ENCODE measurements at regions not wholly inside any gene's neighbourhood (a gene's known extent, or its start where the extent isn't known, plus 50 kb on each side); places are given as distances from the start of the nearest gene placed in this dataset.
"Not testable (repeated sequence)": the region's sequence is repeated elsewhere in the genome, so short reads cannot be mapped to it uniquely, and the experiment has no call there.

DNA sequence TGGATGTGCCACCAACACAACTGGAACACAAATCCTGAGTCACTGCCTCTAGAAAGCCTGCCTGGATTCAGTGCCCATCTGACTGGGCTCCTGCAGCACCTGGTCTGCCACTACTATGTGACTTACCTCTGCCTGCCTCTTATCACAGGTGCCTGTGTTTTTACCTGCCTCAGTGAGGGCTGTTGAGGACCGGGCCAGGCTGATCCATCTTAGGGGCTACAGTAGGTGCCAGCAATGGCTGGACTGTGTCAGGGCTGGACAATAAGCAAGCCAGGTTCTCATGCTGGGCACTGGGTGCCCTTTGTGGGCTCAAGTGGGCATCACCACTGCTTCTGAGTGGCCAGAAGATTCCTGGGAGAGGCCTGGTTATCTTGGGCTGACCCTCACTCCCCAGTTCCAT, 948.6 kb upstream of the TPTE start:
- DNase-seq = not testable (repeated sequence)

DNA sequence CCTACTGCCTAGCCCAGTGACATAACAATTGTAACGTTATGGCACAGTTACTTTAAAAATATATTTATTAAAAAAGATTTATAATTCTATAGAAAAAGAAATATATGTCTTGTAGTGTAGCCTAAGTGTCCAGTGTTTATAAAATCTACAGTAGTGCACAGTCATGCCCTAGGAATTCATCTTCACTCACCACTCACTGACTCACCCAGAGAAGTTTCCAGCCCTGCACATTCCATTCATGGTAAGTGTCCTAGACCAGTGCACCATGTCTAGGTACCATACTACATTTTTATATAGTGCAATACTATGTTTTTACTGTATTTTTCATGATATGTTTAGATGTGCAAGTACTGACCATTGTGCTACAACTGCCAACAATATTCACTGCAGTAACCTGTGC, 947.9 kb upstream of the TPTE start:
- DNase-seq = not testable (repeated sequence)

DNA sequence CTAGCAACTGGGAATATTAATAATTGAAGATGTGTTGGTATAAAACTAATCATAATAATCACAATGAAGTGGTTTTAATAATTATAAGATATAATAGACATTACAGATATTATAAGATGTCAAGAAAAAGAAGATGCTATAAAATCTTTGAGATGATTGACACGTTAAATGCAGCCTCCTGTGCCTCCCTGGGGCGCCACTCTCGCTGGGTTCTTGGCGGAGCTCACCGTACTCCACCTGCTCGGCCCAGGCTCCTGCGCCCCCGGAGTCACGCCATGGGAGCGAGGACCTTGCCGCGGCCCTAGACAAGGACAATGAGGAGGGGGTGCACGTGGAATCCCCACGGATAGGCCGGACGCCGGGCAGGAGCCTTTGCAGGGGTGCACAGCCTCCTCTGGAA, 942.1 kb upstream of the TPTE start:
- DNase-seq = not testable (repeated sequence)

DNA sequence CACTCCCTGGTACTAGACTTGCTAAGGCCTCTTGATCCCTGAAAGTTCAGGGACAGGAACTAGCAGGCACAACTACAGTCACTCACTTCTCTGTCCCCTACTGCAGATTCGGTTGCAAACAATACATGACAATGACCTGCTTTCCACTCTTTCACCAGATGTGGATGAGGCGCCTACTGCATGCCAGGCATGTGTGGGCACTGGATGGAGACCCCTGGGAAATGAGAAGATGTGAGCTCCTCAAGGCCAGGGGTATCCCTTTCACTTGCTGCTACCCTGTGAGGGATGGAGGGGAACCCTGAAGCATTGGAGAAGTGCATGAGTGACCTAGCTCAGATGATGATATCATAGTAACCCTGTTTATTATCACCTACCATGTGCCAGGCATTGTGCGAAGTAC, 933.4 kb upstream of the TPTE start:
- DNase-seq = not testable (repeated sequence)

DNA sequence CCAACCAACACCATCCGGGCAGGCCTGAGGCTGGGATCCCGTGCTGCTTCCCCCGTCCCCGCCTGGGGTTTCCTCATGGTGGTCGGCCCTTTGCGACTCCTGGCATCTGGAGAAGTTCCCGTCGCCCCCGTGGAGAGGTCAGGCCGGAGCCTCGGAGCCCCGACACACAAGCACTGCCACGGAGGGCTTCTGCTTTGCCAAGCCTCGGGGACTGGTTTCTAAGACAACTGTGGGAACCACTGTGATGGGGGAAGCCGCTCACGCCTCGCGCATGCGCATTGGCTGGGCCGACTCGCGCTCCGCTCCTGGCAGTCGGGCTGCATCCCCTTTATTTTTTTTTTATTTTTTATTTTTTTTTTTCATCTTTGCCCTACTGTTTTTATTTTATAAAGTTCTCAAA, 928.8 kb upstream of the TPTE start:
- not testable (repeated sequence) for DNase-seq

DNA sequence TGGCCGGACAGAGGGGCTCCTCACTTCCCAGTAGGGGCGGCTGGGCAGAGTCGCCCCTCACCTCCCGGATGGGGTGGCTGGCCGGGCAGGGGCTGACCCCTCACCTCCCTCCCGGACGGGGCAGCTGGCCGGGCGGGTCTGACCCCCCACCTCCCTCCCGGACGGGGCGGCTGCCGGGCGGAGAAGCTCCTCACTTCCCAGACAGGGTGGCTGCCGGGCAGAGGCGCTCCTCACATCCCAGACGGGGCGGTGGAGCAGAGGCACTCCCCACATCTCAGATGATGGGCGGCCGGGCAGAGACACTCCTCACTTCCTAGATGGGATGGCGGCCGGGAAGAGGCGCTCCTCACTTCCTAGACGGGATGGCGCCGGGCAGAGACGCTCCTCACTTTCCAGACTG, 927.7 kb upstream of the TPTE start:
- DNase-seq = not testable (repeated sequence)

DNA sequence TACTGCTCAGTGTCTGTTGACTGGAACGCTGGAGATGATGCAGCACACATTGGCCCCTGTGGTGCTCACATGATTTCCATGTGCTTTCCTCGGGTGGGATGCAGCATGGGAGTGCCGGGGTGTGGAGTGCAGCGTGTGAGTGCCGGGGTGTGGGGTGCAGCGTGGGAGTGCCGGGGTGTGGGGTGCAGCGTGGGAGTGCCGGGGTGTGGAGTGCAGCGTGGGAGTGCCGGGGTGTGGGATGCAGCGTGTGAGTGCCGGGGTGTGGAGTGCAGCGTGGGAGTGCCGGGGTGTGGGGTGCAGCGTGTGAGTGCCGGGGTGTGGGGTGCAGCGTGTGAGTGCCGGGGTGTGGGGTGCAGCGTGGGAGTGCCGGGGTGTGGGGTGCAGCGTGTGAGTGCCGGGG, 907.4 kb upstream of the TPTE start:
- not testable (repeated sequence) for DNase-seq

DNA sequence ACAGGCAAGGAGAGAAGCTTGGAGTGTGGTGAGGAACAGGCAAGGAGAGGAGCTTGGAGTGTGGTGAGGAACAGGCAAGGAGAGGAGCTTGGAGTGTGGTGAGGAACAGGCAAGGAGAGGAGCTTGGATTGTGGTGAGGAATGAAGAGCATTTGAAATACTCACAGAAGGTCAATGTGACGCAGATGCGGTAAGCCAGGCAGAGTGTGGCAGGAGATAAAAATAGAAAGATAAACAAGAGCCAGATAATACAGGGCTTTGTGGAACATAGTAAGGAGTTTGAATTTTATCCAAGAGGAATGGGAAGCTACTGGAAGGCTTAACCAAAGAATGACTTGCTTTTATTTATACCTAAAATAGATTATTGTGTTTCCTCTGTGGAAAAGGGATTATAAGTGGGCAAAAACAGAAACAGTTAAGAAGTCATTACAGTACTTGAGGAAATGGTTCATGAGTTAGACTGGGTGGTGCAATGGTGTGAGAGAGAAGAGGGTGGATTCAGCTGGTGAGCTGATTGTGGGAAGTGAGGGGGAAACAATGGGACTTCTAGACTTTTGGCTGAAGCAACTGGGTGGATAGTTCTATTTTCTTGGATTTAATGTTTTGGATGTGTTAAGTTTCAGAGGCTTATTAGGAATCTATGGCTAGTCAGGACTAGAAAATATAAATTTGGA, 900.1 kb upstream of the TPTE start:
- not testable (repeated sequence) for DNase-seq

DNA sequence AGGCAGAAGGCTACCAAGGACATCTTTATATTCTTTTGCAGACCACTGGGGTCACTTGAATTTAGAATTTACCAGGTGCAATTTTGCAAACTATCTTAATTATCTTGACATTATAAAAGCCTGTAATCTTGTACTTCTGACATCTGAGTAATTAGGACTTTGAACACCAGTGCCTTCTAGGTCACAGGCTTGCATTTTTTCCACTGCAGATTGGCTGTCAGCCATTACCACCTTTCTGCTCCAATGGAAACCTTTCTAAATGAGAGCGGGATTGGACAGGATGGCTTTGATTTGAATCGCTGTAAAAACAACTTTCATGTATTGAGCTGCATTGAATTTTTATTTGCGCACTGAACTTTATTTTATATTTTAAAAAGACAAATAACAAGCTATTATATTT, 893.3 kb upstream of the TPTE start:
- DNase-seq = not testable (repeated sequence)

DNA sequence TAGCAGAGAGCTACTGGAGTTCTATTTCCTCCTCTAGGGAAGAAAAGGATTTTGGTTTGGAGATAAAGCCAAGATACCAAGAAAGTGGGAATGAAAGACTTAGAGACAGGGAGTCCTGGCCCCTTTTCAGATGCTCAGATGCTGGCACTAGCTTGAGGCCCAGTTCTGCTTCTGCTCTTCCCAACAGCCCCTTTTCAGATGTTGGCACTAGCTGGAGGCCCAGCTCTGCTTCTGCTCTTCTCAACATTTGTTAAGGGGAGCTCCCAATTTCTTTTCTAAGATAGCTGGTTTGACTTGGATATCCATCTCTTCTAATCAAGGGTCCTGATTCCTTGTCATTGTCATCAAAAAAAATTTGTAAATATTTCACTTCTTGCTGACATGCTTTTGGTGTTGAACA, 874.0 kb upstream of the TPTE start:
- DNase-seq = not testable (repeated sequence)

DNA sequence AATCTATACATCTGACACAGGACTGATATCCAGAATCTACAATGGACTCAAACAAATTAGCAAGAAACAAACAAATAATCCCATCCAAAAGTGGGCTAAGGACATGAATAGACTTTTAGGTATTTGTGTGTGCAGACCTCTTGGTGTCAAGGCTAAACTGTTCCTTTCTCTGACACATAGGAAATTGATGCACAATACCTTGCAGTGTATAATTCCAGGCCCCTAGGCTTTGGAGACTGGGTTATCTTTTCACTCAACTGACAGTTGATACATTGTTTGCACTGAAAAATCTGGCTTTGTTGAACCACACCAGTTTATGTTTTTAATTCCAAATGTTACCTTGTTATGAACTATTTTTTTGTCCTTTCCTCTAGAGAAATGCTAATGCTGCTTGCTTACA, 873.1 kb upstream of the TPTE start:
- DNase-seq = not testable (repeated sequence)

DNA sequence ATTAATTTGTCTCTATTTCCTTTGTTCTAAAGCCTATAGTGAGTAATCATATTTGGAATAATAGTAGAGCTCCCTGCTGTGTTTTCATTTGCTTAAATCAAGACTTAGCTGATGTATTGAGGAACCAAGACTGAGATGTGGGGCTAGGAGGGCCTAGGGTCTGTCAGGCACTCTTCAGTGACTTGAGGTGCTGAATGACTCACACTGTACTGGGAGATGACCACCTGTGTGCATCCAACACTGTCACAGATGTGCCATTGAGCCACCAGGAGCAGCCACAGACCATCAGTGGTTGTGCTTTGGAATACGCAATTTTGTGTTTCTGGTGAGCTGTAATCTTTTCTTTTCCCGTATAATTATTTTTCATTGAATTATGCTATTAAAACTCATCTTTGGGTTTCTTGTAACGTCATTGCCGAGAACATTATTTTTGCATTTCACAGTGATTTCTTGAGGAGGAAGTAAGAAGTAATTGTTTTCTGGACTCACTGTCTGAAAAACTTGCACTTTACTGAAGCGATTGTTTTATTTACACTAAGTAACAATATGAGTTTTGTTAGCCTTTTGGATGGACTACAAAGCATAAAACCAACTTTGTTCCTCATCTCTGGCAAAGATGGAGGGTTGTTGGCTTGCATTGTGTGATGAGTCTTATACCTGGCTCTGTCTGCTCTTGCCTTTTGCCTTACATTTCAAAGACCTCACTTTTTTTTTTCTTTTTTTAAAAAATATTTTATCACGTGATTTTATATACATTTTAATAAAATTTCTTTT, 872.2 kb upstream of the TPTE start:
- not testable (repeated sequence) for DNase-seq

DNA sequence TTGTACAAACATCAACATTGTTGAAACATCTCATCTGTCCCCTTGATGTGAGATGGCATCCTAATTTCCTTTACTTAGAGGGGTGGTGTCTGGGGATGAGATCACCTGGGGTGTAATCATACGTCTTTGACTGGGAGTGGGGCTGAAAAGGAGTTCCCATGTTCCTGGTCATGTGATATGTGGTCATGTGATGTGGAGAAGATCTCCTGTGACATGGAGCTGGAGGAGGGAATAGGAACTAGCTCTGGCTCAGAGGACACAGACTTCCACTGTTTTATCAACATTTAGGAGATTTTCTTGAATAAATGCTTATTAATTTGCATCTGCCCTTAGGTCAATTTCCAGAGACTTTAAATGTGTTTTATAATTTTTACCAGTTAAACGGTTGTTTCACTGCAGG, 868.6 kb upstream of the TPTE start:
- not testable (repeated sequence) for DNase-seq

DNA sequence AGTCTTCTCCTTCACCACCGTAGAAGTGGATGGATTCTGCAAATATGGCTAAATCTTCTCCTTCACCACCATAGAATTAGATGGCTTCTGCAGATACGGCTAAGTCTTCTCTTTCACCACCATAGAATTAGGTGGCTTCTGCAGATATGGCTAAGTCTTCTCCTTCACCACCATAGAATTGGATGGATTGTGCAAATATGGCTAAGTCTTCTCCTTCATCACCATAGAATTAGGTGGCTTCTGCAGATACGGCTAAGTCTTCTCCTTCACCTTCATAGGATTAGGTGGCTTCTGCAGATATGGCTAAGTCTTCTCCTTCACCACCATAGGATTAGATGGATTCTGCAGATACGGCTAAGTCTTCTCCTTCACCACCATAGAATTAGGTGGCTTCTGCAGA, 866.2 kb upstream of the TPTE start:
- not testable (repeated sequence) for DNase-seq

DNA sequence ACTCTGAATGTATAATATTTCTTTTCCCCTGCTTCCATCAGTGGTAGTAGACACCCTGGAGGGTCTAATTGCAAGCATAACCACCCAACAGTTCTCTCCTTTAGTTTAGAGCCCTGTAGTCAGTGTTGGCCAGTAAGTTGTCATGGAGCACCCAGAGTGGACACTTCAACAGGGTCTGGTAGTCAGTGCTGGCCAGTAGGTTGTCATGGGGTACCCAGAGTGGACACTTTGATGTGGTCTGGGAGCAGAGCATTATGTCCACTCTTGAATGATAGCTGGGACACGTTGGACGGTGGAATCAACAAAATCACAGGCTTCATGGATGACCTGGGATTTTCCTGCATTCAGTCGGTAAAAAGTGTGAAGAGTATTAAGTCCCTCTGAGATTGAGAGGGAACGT, 864.9 kb upstream of the TPTE start:
- DNase-seq = not testable (repeated sequence)

DNA sequence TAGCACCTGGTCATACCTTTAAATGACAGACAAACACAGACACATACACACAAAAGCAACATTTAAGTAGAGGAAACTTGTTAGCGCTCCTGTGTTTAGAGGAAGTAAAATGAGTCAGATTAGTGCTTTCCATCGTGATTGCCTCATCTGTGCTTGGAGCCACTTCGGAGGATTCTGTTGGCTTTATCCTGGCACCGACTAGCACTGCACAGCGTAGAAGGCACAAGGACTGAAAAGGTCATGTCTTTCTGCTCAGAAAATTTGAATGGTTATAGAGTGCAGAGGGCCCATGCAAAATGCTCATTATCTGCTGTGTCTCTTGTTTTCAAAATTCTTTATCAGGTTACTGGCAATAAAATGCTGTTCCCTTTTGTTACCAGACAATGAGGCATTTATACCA, 863.6 kb upstream of the TPTE start:
- not testable (repeated sequence) for DNase-seq

DNA sequence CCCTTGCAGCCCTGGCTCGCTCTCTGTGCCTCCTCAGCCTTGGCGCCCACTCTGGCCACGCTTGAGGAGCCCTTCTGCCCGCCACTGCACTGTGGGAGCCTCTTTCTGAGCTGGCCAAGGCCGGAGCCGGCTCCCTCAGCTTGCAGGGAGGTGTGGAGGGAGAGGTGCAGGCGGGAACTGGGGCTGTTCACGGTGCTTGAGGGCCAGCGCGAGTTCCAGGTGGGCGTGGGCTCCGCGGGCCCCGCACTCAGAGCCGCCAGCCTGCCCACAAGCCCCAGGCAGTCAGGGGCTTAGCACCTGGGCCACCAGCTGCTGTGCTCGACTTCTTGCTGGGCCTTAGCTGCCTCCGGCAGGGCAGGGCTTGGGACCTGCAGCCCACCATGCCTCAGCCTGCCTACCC, 861.5 kb upstream of the TPTE start:
- not testable (repeated sequence) for DNase-seq

DNA sequence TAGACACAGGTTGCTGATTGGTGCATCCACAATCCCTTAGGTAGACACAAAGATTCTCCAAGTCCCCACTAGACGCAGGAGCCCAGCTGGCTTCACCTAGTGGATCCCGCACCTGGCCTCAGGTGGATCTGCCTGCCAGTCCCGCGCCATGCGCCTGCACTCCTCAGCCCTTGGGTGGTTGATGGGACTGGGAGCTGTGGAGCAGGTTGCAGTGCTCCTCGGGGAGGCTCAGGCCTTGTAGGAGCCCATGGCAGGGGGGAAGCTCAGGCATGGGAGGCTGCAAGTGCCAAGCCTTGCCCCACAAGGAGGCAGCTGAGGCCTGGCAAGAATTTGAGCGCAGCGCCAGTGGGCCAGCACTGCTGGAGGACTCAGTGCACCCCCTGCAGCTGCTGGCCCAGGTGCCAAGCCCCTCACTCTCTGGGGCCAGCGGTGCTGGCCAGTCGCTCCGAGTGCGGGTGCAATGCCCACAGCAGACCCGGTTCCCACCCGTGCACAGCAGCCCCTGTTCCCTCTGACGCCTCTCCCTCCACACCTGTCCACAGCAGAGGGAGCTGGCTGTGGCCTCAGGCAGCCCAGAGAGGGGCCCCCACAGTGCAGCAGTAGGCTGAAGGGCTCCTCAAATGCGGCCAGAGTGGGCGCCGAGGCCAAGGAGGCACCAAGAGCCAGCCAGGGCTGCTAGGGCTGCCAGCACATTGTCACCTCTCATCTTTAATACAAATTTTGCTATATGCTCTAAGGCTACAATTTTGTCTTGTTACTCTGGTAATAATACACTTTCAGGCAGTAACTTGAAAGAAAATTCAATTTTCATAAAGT, 857.3 kb upstream of the TPTE start:
- not testable (repeated sequence) for DNase-seq

DNA sequence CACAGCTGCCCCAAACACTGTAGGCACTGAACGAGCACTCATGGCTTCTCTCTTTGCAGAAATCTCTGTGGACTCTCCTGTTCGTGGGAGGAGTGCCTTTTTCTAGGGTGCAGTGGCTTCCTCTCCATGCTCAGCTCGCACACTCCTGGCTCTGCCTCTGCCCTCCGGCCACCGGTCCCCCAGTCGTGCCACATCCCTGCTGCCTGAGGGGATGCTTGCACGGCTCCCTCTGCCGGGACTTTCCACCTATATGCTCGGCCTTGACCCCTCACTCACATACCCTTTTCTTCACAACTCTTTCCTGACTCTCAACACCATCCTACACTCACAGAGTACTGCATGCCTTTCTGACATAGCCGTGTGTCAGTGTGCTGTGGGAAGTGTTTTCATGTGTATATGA, 845.6 kb upstream of the TPTE start:
- not testable (repeated sequence) for DNase-seq

DNA sequence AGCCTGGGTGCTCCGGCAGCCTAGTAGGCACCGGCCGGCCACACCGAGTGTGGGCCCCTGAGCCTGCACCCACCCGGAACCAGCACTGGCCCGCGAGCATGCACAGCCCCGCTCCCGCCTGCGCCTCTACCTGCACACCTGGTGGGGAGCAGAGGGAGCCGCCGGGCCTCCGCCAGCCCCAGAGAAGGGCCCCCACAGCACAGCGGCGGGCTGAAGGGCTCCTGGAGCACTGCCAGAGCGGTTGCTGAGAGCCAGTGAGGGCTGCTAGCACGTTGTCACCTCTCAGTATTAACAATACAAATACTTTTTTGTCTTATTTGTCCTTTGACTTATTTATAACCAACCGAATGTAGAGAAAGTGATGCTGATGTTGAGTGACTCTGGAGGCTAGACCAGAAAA, 842.4 kb upstream of the TPTE start:
- not testable (repeated sequence) for DNase-seq

DNA sequence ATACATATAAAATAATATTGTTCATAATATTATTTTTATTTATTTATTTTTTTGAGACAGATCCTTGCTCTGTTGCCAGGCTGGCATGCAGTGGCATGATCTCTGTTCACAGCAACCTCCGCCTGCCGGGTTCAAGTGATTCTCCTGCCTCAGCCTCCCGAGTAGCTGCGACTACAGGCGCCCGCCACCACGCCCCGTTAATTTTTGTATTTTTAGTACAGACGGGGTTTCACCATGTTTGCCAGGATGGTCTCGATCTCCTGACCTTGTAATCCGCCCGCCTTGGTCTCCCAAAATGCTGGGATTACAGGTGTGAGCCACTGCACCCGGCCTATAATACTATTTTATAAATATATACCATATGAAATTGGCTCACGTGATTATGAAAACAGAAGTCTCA, 832.4 kb upstream of the TPTE start:
- not testable (repeated sequence) for DNase-seq

DNA sequence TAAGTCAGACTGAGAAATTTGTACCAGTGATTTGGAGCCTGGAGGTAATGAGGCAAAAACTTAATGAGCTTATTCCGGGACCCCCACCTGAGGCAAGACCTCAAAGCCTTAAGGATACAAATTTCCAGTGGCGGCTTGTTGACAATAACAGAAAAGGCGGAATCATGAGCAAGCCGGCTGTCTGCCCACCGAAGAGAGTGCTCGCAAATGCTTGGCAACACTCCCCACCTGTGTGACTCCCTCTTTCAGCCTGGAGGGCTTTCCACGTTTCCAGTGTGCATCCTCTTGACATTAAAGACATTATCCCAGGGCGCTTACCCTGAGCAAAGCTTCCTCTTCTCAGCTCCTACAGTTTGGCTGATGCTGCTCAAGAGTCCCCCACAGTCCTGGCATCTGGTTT, 830.4 kb upstream of the TPTE start:
- DNase-seq = not testable (repeated sequence)

DNA sequence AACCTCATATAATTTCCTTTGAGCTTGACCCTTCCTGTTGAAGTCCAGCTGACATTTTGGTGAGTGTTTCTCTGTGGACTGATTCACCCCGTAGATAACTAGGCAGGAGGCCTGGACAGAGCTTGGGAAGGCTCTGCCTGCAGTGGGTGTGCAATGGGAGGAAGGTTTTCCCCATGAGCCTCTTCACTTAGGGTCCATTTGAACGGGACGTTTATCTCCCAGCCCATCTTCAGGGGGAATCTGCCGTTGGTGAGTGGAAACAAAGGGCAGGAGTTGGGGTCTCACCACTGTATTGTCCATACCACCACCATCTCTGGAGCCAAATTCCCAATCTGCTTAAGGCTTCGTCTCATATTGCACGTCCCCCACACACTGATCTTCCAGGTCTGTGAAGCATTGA, 825.6 kb upstream of the TPTE start:
- DNase-seq = not testable (repeated sequence)
